HG02840 (cell line): ENCODE measurements at regions not wholly inside any gene's neighbourhood (a gene's known extent, or its start where the extent isn't known, plus 50 kb on each side); places are given as distances from the start of the nearest gene placed in this dataset.

Experiments
- ATAC-seq: cut with Tn5 transposase; IDR thresholded peaks from one replicate; pipeline ENCODE4 v1.9.1; 2021; ENCODE audit warnings: mild to moderate bottlenecking, moderate library complexity, moderate number of reproducible peaks; ENCODE audit not compliant: unreplicated experiment, low FRiP score

DNA sequence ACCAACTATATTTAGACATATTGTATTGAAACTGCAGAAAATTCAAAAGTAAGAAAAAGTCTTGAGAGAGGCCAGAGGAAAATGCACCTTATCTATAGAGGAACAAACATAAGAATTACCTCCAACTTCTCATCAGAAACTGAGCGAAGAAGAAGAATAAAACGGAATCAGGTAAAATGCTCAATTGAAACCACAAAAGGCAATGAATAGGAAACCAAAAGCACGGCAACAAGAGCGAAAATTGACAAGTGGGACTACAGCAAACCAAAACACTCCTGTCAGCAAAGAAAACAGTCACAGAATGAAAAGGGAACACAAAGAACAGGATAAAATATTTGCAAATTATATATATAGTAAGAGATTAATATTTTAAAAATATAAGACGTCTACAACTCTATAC lies 61.9 kb upstream of the PARP11 start:
- no peak for ATAC-seq

DNA sequence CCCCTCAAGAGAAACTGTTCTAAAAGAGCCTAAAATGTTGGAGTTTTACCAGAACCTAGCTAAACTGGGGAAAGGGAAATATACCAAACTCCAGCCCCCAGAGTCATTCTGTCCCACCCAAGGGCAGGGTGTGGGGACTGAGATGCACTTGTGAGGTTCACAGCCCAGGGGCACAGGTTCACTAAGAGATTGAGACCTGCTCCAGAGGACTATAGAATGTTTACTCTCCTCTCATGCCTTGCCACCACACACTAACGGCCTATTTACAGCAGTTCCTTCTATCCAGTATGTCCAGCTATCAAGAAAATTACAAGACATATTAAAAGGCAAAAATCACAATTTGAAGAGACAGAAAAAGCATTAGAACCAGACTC lies 60.6 kb upstream of the PARP11 start:
- no peak for ATAC-seq

DNA sequence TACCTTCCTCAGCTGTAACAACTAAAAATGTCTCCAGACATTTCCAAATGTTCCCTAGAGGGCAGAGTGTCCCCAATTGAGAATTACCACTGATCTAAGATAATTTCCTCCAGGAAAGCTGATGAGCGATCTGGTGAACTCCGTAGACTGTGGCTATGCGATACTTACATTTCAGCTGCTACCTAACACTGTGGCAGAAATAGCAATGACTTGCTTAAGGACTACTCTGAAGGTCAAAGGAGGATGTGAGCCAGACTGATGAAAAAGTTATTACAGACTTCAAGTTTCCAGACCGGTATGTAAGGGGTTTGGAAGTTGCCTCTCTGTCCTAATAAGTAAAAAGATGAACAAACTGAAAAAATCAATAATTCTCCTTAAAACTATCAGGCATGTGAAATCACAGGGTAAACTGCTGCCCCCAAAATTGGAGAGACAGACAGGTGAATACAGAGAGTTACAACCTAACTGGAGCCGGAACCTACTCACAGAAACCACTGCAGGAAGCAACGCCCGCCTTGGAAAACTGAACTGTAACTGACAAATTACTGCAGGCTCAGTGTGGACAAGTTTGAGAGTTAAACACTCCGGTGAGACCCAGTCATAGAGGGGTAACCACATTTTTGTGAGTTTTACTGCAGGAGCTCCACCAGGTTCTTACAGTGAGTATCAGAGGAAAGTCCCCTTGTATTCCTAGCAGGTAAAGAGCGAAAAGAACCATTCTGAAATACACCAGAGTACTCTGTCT lies 60.0 kb upstream of the PARP11 start:
- ATAC-seq = no peak

DNA sequence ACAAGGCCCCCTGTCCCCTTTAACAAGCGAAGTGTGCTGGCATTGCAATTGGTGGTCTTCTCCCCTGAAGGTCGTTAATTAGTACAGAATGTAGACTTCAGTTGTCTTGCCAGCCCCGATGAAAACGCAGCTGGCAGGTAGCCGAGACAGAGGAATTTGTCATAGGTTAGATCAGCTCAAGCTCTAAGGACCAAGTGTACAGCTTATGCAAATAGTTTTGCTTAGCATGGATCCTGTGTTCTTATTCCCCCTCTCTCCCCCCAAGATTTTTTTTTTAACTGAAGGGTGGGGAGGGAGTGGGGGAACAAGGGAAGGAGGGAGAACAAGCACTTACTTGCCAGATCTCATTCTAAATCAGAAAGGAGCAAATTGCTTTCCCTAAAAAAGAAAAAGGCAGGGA lies 58.6 kb upstream of the PARP11 start:
- no peak for ATAC-seq

DNA sequence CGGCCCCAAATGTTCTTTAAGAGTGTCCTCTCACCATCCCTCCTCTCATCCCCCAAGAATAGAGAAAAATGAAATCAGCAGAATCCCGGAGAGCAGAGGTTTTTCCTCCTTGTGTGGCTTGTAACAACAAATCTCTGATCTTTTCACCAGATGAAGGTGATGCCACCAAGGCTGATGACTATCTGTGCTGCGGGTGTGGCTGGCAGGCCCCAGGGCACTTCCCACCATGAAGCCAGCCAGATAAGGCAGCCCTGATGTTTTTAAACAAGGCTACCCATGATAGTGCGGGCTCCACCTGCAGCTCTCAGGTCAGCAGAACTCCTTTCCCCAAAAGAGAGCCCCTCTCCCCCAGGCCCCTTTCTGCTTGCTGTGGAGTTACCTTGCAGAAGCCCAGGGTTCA lies 58.0 kb upstream of the PARP11 start:
- no peak for ATAC-seq

DNA sequence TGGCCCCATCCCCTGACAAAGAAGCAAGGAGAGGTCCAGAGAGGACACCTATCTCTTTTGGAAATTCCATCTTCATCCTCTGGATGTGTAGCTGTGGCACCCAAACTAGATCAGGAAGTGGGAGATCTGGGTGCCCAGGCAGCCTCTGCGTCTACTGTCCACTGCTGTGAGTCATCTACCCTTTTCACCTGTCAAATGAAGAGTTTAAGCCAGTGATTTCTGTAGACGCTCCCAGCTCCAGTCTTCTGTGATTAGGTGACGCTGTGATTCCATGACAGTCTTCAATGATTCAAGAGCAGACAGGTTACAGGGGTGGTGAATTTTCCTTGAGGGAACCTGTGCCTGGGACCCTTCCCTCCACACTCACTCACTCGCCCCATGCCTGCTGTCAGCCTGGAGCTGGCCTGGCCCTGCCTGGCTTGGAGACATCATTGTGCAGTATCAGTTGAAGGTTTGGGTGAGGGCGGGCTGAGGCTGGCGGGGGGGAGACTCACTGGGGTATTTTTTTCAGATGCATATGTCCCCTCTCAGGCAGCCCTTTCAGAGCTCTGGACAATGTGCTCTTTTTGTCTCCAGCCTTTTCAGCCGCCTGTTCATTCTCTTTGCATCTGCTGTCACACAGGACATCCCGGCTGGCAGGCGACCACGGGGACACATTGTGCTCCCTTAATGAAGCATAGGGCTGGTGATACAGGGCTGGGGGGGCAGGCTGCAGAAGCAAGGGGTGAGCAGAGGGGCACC lies 56.8 kb upstream of the PARP11 start:
- no peak for ATAC-seq

DNA sequence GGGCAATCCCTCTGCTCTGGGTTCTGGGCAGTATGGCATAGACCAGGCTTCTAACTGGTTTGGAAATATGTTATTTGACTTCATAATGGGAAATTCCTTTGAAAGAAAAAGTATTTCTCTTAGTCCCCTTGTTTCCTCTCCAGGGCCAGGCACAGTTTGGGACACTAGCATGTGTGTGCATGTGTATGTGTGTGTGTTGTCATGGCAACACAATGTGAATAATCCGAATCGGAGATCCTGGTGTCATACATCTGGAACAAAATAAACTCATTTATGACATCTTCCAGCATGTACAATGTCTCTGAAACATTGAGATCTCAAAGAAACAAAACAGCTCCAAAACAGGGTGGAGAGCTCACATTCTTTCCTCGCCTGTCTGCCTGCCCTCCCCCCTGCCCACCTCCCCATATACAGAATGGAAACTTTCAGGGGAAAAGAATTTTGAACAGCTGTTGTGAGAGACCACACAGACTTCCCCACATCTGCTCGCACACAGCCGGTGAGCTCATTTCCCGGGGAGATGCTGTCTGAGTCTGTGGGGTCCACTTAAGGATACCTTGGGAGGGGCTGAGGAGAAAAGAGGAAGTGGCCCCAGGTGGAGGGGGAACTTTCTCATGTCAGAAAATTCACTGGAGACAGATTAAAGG lies 55.5 kb upstream of the PARP11 start:
- no peak for ATAC-seq

DNA sequence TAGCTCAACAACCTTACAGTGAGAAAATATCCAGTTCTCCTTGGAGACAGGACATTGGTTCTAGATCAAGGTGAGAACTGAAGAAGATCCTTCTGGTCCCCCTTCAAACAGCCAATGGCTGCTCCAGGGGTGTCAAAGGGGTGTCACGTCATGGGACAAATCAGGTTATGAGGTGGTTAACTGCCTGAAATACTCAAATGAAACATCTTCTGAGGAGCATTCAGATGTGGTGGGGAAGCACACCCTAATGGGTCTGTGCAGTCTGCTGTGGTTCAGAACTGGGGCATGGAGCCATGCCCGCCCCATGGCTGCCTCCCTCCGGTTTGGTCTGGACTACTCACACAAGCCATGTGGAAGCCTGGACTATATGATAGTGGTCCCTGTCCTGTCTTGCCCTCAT lies 52.4 kb upstream of the PARP11 start:
- ATAC-seq = no peak

DNA sequence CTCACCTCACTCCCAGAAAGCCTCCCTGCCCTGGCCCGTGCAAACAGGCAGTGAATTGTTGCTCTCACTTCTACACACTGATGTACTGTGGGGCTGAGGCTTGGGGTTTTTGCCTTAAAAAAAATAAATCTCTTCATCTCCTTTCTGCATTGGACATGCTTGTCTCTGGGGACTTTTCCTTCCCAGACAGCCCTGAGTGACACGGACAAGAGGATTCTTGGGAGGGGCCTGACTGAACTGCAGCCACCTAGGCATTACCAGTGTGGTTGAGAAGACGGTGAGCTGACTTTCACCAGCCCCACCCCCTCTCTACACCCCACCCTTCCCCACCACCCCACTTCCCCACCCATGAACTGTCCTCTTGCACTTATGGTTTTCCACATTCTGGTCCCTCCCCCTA lies 51.6 kb upstream of the PARP11 start:
- ATAC-seq = no peak

DNA sequence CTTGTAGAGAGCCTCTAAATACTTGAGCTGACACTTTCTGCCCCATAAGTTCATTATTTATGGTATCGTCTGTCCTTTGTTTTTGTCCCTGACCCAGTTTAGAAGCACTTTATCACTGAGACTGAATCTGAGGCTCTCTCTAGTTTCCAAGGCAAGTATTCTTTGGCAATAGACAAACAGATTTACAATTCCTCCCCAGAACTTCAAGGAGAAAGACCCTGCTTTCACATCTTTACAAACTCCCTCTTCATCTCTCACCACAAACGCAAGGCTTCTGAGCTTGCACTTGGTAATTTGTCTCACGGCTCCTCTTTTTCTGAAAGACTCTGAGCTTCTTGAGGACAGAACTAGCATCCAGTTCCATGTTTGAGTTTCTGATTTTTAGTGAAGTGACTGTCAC lies 49.8 kb upstream of the PARP11 start:
- ATAC-seq = no peak
